ENCODE measurements at regions not wholly inside any gene's neighbourhood (a gene's known extent, or its start where the extent isn't known, plus 50 kb on each side); places are given as distances from the start of the nearest gene placed in this dataset.
A peak's percentile ranks its signal among the peaks of the same experiment; 100 is the strongest.

- FAIRE-seq, result no peak
Observed at GRCh38 chr5:103461243-103461642, 101.3 kb downstream of the NUDT12 start.

GRCh38 chr5:103458497-103459040, 104.0 kb downstream of the NUDT12 start:
- no peak for FAIRE-seq

- no peak for FAIRE-seq
Observed at GRCh38 chr5:103456476-103456875, 106.1 kb downstream of the NUDT12 start.

GRCh38 chr5:103455796-103456195, 106.8 kb downstream of the NUDT12 start:
- no peak for FAIRE-seq

GRCh38 chr5:103454770-103455169, 107.8 kb downstream of the NUDT12 start:
- FAIRE-seq, result no peak

GRCh38 chr5:103452666-103453065, 109.9 kb downstream of the NUDT12 start:
- no peak for FAIRE-seq

- no peak for FAIRE-seq
Observed at GRCh38 chr5:103452089-103452488, 110.5 kb downstream of the NUDT12 start.

GRCh38 chr5:103451261-103451660, 111.3 kb downstream of the NUDT12 start:
- no peak for FAIRE-seq

- FAIRE-seq, result no peak
Observed at GRCh38 chr5:103450333-103451061, 112.1 kb downstream of the NUDT12 start.

- no peak for FAIRE-seq
Observed at GRCh38 chr5:103446813-103447212, 115.8 kb downstream of the NUDT12 start.

GRCh38 chr5:103445426-103446035, 117.1 kb downstream of the NUDT12 start:
- no peak for FAIRE-seq

- FAIRE-seq, result no peak
Observed at GRCh38 chr5:103444333-103445038, 118.1 kb downstream of the NUDT12 start.

GRCh38 chr5:103442750-103443149, 119.8 kb downstream of the NUDT12 start:
- FAIRE-seq, result no peak

- no peak for FAIRE-seq
Observed at GRCh38 chr5:103441523-103441922, 121.1 kb downstream of the NUDT12 start.

- peak; percentile 91 for FAIRE-seq
Observed at GRCh38 chr5:103439007-103439406, 123.6 kb downstream of the NUDT12 start.

- FAIRE-seq, result no peak
Observed at GRCh38 chr5:103436656-103437055, 125.9 kb downstream of the NUDT12 start.

GRCh38 chr5:103436112-103436511, 126.5 kb downstream of the NUDT12 start:
- FAIRE-seq, result no peak

GRCh38 chr5:103435136-103435889, 127.3 kb downstream of the NUDT12 start:
- FAIRE-seq, result no peak

- no peak for FAIRE-seq
Observed at GRCh38 chr5:103434057-103434456, 128.5 kb downstream of the NUDT12 start.

- FAIRE-seq, result no peak
Observed at GRCh38 chr5:103433211-103433610, 129.4 kb downstream of the NUDT12 start.

- FAIRE-seq, result no peak
Observed at GRCh38 chr5:103428923-103429322, 133.7 kb downstream of the NUDT12 start.

- FAIRE-seq, result no peak
Observed at GRCh38 chr5:103428411-103428871, 134.1 kb downstream of the NUDT12 start.

- no peak for FAIRE-seq
Observed at GRCh38 chr5:103427326-103427725, 135.3 kb downstream of the NUDT12 start.

Measured in colon (tissue), 2 donors.